H1 (cell line): ENCODE measurements at regions not wholly inside any gene's neighbourhood (a gene's known extent, or its start where the extent isn't known, plus 50 kb on each side); places are given as distances from the start of the nearest gene placed in this dataset.

Source experiments
- CTCF ChIA-PET: fragments of 300-600 bp; sonication (Branson Sonifier 250); formaldehyde crosslinking; loops from one replicate; lab custom pipeline; 2021; ENCODE audit not compliant: partially characterized antibody; lab: Charles Lee
- POLR2A ChIA-PET: fragments of 300-600 bp; sonication (Branson Sonifier 250); formaldehyde crosslinking; loops from one replicate; lab custom pipeline; 2021; ENCODE audit warnings: inconsistent platforms; ENCODE audit not compliant: partially characterized antibody; lab: Charles Lee
- DNase-seq, 2 experiments: peaks; one replicate each; pipeline versions ENCODE4 v3.0.0 to v3.0.0-alpha.2; 2010 to 2022; ENCODE audit warnings: low spot score in 2 of 2, low read depth in 1 of 2, mixed read lengths in 1 of 2
- FAIRE-seq: peaks from 2 replicates; lab custom pipeline; 2011; peaks lifted over from hg19 to GRCh38; lab: Jason Lieb, UNC
- H2AFZ ChIP-seq: 2 replicates; pipeline ENCODE4 v1.8.1; 2012; ENCODE audit warnings: low read length, inconsistent platforms
- H2AK5ac ChIP-seq: 2 replicates; pipeline ENCODE4 v1.6.1; 2013; ENCODE audit warnings: low read depth, low read length
- H2BK120ac ChIP-seq: replicated peaks from 2 replicates; pipeline ENCODE3; 2013; ENCODE audit warnings: low read depth, low read length, inconsistent platforms
- H2BK12ac ChIP-seq: 2 replicates; pipeline ENCODE4 v1.6.1; 2013; ENCODE audit warnings: low read depth, low read length
- H2BK15ac ChIP-seq: 2 replicates; pipeline ENCODE4 v1.6.1; 2013; ENCODE audit warnings: low read length
- H2BK20ac ChIP-seq: 2 replicates; pipeline ENCODE4 v1.6.1; 2013; ENCODE audit warnings: low read length
- H2BK5ac ChIP-seq: 2 replicates; pipeline ENCODE4 v1.6.1; 2013; ENCODE audit warnings: low read depth, low read length
- H3K14ac ChIP-seq: 2 replicates; pipeline ENCODE4 v1.6.1; 2013; ENCODE audit warnings: inconsistent platforms; ENCODE audit not compliant: insufficient read length
- H3K18ac ChIP-seq: 2 replicates; pipeline ENCODE4 v1.6.1; 2013; ENCODE audit warnings: low read length; ENCODE audit errors: extremely low read depth
- H3K23ac ChIP-seq: 2 replicates; pipeline ENCODE4 v1.6.1; 2013; ENCODE audit warnings: inconsistent platforms; ENCODE audit not compliant: insufficient read length
- H3K23me2 ChIP-seq: 2 replicates; pipeline ENCODE4 v1.6.1; 2013; ENCODE audit warnings: low read depth, low read length
- H3K27ac ChIP-seq: 2 replicates; pipeline ENCODE4 v1.6.1; 2011; ENCODE audit warnings: low read depth, low read length, inconsistent platforms
- H3K27me3 ChIP-seq, 4 experiments: replicated peaks in 1 of 4; 1 replicate in 1 of 4; 2 replicates in 3 of 4; pipeline versions ENCODE4 v1.6.1 to v1.8.1; 2011 to 2013; ENCODE audit warnings: low read length in 3 of 4, mild to moderate bottlenecking in 3 of 4, inconsistent platforms in 2 of 4, mixed read lengths in 2 of 4, moderate library complexity in 1 of 4; ENCODE audit not compliant: control insufficient read depth in 3 of 4, insufficient read depth in 3 of 4; ENCODE audit errors: extremely low read depth in 1 of 4
- H3K36me3 ChIP-seq, 4 experiments: 2 replicates each; pipeline versions ENCODE4 v1.6.1 to v1.8.1; 2011 to 2013; ENCODE audit warnings: mild to moderate bottlenecking in 4 of 4, low read length in 3 of 4, moderate library complexity in 2 of 4, control low read depth in 1 of 4, inconsistent platforms in 1 of 4; ENCODE audit not compliant: insufficient read depth in 4 of 4, control insufficient read depth in 2 of 4
- H3K4ac ChIP-seq: replicated peaks from 2 replicates; pipeline ENCODE3; 2013; ENCODE audit warnings: low read length, low read depth, mixed read lengths, inconsistent platforms; ENCODE audit not compliant: insufficient read length
- H3K4me1 ChIP-seq, 4 experiments: replicated peaks in 1 of 4; 1 replicate in 1 of 4; 2 replicates in 3 of 4; pipeline versions ENCODE4 v1.6.1 to v1.8.1; 2011 to 2013; ENCODE audit warnings: low read length in 3 of 4, inconsistent platforms in 2 of 4, mixed read lengths in 1 of 4; ENCODE audit not compliant: insufficient read depth in 4 of 4, control insufficient read depth in 3 of 4
- H3K4me2 ChIP-seq, 2 experiments: 2 replicates each; pipeline versions ENCODE4 v1.6.1 to v1.8.1; 2011 to 2013; ENCODE audit warnings: low read depth in 2 of 2, low read length in 2 of 2, control low read depth in 1 of 2, inconsistent platforms in 1 of 2, mild to moderate bottlenecking in 1 of 2; ENCODE audit not compliant: insufficient read depth in 1 of 2
- H3K4me3 ChIP-seq, 4 experiments: fragments of 200-600, 300-600 bp in 1 of 4; sonication (generic), shearing (Covaris generic), sonication (Bioruptor Twin) in 1 of 4; 2 replicates each; pipeline versions ENCODE4 v1.5.1 to v1.8.1; 2011 to 2016; ENCODE audit warnings: low read length in 4 of 4, low read depth in 3 of 4, control low read depth in 2 of 4, inconsistent platforms in 2 of 4, mild to moderate bottlenecking in 2 of 4, mixed read lengths in 1 of 4, moderate library complexity in 1 of 4; ENCODE audit not compliant: insufficient read depth in 2 of 4; ENCODE audit errors: extremely low read depth in 1 of 4
- H3K56ac ChIP-seq: replicated peaks from 2 replicates; pipeline ENCODE3; 2013; ENCODE audit warnings: low read depth, mild to moderate bottlenecking, mixed read lengths, low read length, inconsistent platforms; ENCODE audit not compliant: insufficient read length
- H3K79me1 ChIP-seq: 2 replicates; pipeline ENCODE4 v1.6.1; 2013; ENCODE audit warnings: low read depth, low read length, control low read depth
- H3K79me2 ChIP-seq, 2 experiments: 2 replicates each; pipeline versions ENCODE4 v1.6.1 to v1.8.1; 2012 to 2013; ENCODE audit warnings: low read length in 2 of 2, mild to moderate bottlenecking in 2 of 2, inconsistent platforms in 1 of 2; ENCODE audit not compliant: insufficient read depth in 2 of 2, control insufficient read depth in 1 of 2
- H3K9ac ChIP-seq, 4 experiments: replicated peaks in 1 of 4; 1 replicate in 1 of 4; 2 replicates in 3 of 4; pipeline versions ENCODE4 v1.6.1 to v1.8.1; 2011 to 2013; ENCODE audit warnings: low read depth in 3 of 4, low read length in 3 of 4, control low read depth in 2 of 4, mild to moderate bottlenecking in 2 of 4, moderate library complexity in 2 of 4, inconsistent platforms in 1 of 4; ENCODE audit errors: extremely low read depth in 1 of 4
- H3K9me3 ChIP-seq, 2 experiments: 2 replicates each; pipeline versions ENCODE4 v1.6.1 to v1.8.1; 2012 to 2013; ENCODE audit warnings: mild to moderate bottlenecking in 2 of 2, moderate library complexity in 2 of 2, control low read depth in 1 of 2, inconsistent platforms in 1 of 2, low read depth in 1 of 2, low read length in 1 of 2, mixed read lengths in 1 of 2; ENCODE audit not compliant: insufficient read depth in 2 of 2
- H4K20me1 ChIP-seq, 2 experiments: replicated peaks in 1 of 2; 2 replicates each; pipeline versions ENCODE3 to v1.8.1; 2011 to 2013; ENCODE audit warnings: inconsistent platforms in 2 of 2, low read length in 2 of 2, mild to moderate bottlenecking in 1 of 2; ENCODE audit not compliant: insufficient read depth in 2 of 2, control insufficient read depth in 1 of 2
- H4K5ac ChIP-seq: 2 replicates; pipeline ENCODE4 v1.6.1; 2013; ENCODE audit warnings: low read length, low read depth, mixed read lengths, inconsistent platforms; ENCODE audit not compliant: insufficient read length
- H4K8ac ChIP-seq: 2 replicates; pipeline ENCODE4 v1.8.0; 2013; ENCODE audit warnings: mild to moderate bottlenecking, moderate library complexity, low read length, inconsistent platforms; ENCODE audit not compliant: insufficient read depth; ENCODE audit errors: extremely low read depth
- H4K91ac ChIP-seq: replicated peaks from 2 replicates; pipeline ENCODE3; 2013; ENCODE audit warnings: low read length, mixed read lengths, inconsistent platforms; ENCODE audit not compliant: insufficient read length
- EP300 ChIP-seq, 2 experiments: IDR thresholded peaks; 1 replicate in 1 of 2; 2 replicates in 1 of 2; pipeline ENCODE4 v1.6.1; 2011 to 2012; ENCODE audit warnings: low read depth in 2 of 2, low read length in 2 of 2, mild to moderate bottlenecking in 2 of 2, borderline replicate concordance in 1 of 2, inconsistent platforms in 1 of 2, moderate library complexity in 1 of 2
- EZH2 ChIP-seq: fragments of 200-600 bp; sonication (generic); IDR thresholded peaks from 2 replicates; pipeline ENCODE4 v1.7.1; 2012; ENCODE audit warnings: low read depth, mild to moderate bottlenecking, moderate library complexity, low read length, inconsistent platforms; ENCODE audit not compliant: severe bottlenecking
- KDM1A ChIP-seq: fragments of 200-600, 300-600 bp; sonication (generic); IDR thresholded peaks from 2 replicates; pipeline ENCODE4 v1.7.1; 2016; ENCODE audit warnings: mild to moderate bottlenecking, low read length, borderline replicate concordance
- NANOG ChIP-seq: IDR thresholded peaks from 2 replicates; pipeline ENCODE4 v1.6.1; 2011; ENCODE audit warnings: low read length, low read depth, mild to moderate bottlenecking, inconsistent platforms; ENCODE audit not compliant: insufficient read depth, poor library complexity, severe bottlenecking
- POU5F1 ChIP-seq: IDR thresholded peaks from 2 replicates; pipeline ENCODE4 v1.6.1; 2011; ENCODE audit warnings: low read depth, mild to moderate bottlenecking, low read length, moderate library complexity
- RFX5 ChIP-seq: IDR thresholded peaks from 2 replicates; pipeline ENCODE4 v1.6.1; 2011; ENCODE audit warnings: low read depth, low read length, improper control_type of control experiment, borderline replicate concordance
- SIN3A ChIP-seq, 2 experiments: IDR thresholded peaks in 1 of 2; conservative IDR thresholded peaks in 1 of 2; 2 replicates each; pipeline ENCODE4 v1.6.1; 2011 to 2012; ENCODE audit warnings: low read length in 2 of 2, improper control_type of control experiment in 1 of 2, low read depth in 1 of 2, mild to moderate bottlenecking in 1 of 2
- SIRT6 ChIP-seq: IDR thresholded peaks from one replicate; pipeline ENCODE4 v1.7.1; 2012; ENCODE audit warnings: low read length, inconsistent platforms
- SIX5 ChIP-seq: IDR thresholded peaks from 2 replicates; pipeline ENCODE4 v1.6.1; 2011; ENCODE audit warnings: mild to moderate bottlenecking, low read depth, low read length
- SP2 ChIP-seq: IDR thresholded peaks from 2 replicates; pipeline ENCODE4 v1.6.1; 2012; ENCODE audit warnings: mild to moderate bottlenecking, low read length, inconsistent platforms
- SP4 ChIP-seq: IDR thresholded peaks from 2 replicates; pipeline ENCODE4 v1.6.1; 2012; ENCODE audit warnings: low read length, inconsistent platforms
- TCF12 ChIP-seq: IDR thresholded peaks from 2 replicates; pipeline ENCODE4 v1.6.1; 2011; ENCODE audit warnings: low read depth, mild to moderate bottlenecking, low read length
- TEAD4 ChIP-seq: IDR thresholded peaks from 2 replicates; pipeline ENCODE4 v1.6.1; 2012; ENCODE audit warnings: low read depth, low read length, inconsistent platforms, mixed read lengths
- WGBS, 2 experiments: shearing (Covaris generic) in 1 of 2; methylation state at CpG; one replicate each; pipeline versions ENCODE4 v1.1.6 to v1.1.7; 2013 to 2015; ENCODE audit warnings: low lambda C conversion rate in 2 of 2, mixed read lengths in 2 of 2, inconsistent platforms in 1 of 2, low coverage in 1 of 2, missing lambda C conversion rate in 1 of 2; ENCODE audit not compliant: insufficient replicate concordance in 2 of 2, insufficient coverage in 1 of 2, insufficient read length in 1 of 2; ENCODE audit errors: extremely low coverage in 1 of 2, missing lambda C conversion rate in 1 of 2; 5-methylcytosine and 5-hydroxymethylcytosine counted together

DNA sequence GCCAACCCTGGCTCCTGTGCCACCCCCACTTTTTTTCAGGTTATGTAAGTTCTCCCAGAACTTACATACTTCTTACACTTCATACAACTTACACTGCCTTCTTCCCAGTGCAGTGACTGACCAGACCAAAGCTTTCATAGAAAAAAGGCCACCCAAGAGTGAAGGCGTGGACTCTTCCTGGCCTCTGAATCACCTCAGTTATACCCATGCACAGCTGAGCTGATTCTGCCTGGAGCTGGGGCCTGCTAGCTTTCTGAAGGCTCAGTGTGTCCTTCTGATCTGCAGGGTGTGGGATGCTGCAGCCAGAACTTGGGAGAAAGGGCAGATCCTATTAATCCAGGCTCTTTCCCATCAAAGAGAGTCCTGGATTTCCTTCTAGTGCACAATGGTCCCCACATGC lies 216.1 kb downstream of the TTC32 start (continued):
- no peak for TF ChIP-seq RFX5

DNA sequence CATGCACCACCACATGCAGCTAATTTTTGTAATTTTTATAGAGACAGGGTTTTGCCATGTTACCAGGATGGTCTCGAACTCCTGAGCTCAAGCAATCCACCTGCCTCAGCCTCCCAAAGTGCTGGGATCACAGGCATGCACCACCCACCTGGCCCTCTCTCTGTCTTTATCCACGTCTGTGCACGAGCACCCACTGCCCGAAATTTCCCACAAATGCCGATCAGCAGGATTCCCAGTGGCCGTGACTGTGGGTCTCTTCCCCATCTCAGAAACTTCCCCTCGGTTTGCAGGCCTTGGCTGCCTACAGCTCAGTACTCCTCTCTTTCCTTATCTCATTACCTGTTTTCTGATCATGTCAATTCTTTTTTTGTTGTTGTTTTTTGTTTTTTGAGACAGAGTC lies 217.3 kb downstream of the TTC32 start:
- Histone ChIP-seq H3K4me3 (no peak overlapping the region), H3K9ac (no peak overlapping the region), H2BK5ac (no peak overlapping the region), H2BK20ac (no peak overlapping the region), H3K4ac (no peak overlapping the region), H2AK5ac (no peak overlapping the region), H3K9me3 (no peaks in the 10 kb centered on the region), H3K23ac (no peak overlapping the region), H2BK15ac (no peak overlapping the region), H4K91ac (no peak overlapping the region), H3K27me3 (no peaks in the 10 kb centered on the region), H3K79me2 (no peaks in the 10 kb centered on the region), H3K4me1 (no peaks in the 10 kb centered on the region), H4K5ac (no peak overlapping the region), H3K14ac (no peak overlapping the region), H4K8ac (no peak overlapping the region), H3K79me1 (no peaks in the 10 kb centered on the region), H3K18ac (no peak overlapping the region), H2BK120ac (no peak overlapping the region), H3K27ac (no peak overlapping the region), H2BK12ac (no peak overlapping the region), H3K56ac (no peak overlapping the region), H2AFZ (no peak overlapping the region), H3K23me2 (no peaks in the 10 kb centered on the region), H3K4me2 (no peak overlapping the region), H3K36me3 (no peaks in the 10 kb centered on the region), H4K20me1 (no peaks in the 10 kb centered on the region)
- 93% methylated on average over 7 of the region's 7 CpGs; no CpG with 5 or more reads in 1 of the 2 experiments for WGBS, 2 experiments
- ChIA-PET POLR2A (no interaction called here), CTCF (interaction anchor here (0.8 to 5.1 kb wide), 5 partner anchors 8 to 174 kb away, joined by 3 to 23 read pairs (median 4); no protein-coding TSS in a partner anchor)
- DNase-seq, result no peak
- FAIRE-seq, result no peak
- no peak for TF ChIP-seq SP2
- no peak for TF ChIP-seq TEAD4
- TF ChIP-seq NANOG, result no peak
- no peak for TF ChIP-seq SIX5
- no peak for TF ChIP-seq POU5F1
- TF ChIP-seq EP300 (IDR thresholded peaks at IDR 0.05; ENCODE audit: borderline replicate concordance in 1 of 2, low read depth in 2 of 2, low read length in 2 of 2), result no peak
- no peak for TF ChIP-seq EZH2
- TF ChIP-seq TCF12, result no peak
- no peak for TF ChIP-seq SIRT6
- TF ChIP-seq SP4, result no peak
- no peak for TF ChIP-seq SIN3A (conservative IDR thresholded peaks at IDR 0.05 in 1 of 2, IDR thresholded peaks at IDR 0.05 in 1 of 2; ENCODE audit: low read depth in 1 of 2, low read length in 2 of 2)
- TF ChIP-seq KDM1A, result no peak
